Body of pancreas (tissue), 4 donors: ENCODE measurements at regions not wholly inside any gene's neighbourhood (a gene's known extent, or its start where the extent isn't known, plus 50 kb on each side); places are given as distances from the start of the nearest gene placed in this dataset.

Experiments
- POLR2A ChIP-seq, 3 donors: fragments of 450-650 bp; IDR thresholded peaks; one replicate each; pipeline ENCODE4 v1.6.1; 2016; ENCODE audit warnings: antibody characterized with exemption in 3 of 3, mild to moderate bottlenecking in 2 of 3
- TF ChIP-seq, protein P1 (sequence below), 7 experiments: fragments of 450-650 bp in 4 of 7; fragments of 200-600 bp in 3 of 7; sonication (generic) in 3 of 7; IDR thresholded peaks; one replicate each; pipeline ENCODE4 v1.5.1; 2016 to 2019; ENCODE audit warnings: antibody characterized with exemption in 7 of 7

DNA sequence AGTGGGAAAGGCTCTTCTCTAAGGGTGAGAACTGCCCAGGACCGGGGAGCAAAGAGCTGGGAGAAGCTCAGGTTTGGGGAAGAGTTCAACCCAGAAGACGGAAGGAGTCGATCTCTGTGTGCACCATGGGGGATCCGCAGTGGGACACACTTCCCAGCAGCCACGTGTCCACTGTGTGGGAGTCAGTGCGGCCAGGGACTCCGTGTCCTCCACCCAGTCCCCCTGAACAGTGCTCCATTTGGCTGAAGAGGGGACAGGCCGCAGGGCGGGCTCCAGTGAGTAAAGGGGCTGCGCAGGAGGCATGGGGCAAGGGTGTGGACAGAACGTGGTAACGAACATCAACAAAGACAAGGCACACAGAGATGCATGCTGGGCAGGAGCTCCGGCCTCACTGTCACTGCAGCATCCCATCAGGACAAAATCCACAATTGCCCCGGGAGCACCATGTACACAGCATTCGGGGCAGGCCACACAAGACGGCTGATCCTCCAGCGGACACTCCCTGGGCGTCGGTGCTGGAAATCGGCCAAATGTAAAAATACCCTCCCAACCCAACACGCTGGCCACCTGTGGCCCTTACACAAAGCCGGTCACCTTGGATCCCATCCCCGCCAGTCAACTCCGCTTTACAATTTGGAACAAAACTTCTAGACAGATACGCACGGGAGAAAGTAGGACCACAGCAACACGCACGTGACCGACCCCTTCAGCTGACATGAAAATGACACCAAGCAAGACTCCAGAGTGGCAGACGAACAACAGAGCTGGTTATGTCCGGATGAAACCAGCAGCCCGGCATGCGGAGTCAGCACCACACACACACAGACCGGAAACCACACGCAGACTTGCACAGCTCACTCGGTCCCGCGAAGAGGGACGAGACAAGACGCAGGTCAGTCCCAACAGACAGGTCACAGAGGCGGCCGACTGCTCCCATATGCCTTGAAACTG is 366.8 kb downstream of the SHANK2 start:
- TF ChIP-seq, protein P1, sequence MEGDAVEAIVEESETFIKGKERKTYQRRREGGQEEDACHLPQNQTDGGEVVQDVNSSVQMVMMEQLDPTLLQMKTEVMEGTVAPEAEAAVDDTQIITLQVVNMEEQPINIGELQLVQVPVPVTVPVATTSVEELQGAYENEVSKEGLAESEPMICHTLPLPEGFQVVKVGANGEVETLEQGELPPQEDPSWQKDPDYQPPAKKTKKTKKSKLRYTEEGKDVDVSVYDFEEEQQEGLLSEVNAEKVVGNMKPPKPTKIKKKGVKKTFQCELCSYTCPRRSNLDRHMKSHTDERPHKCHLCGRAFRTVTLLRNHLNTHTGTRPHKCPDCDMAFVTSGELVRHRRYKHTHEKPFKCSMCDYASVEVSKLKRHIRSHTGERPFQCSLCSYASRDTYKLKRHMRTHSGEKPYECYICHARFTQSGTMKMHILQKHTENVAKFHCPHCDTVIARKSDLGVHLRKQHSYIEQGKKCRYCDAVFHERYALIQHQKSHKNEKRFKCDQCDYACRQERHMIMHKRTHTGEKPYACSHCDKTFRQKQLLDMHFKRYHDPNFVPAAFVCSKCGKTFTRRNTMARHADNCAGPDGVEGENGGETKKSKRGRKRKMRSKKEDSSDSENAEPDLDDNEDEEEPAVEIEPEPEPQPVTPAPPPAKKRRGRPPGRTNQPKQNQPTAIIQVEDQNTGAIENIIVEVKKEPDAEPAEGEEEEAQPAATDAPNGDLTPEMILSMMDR (IDR thresholded peaks at IDR 0.05) = no peak
- TF ChIP-seq POLR2A (IDR thresholded peaks at IDR 0.05) = no peak
